Duodenal mucosa (tissue), 2 donors: ENCODE measurements at regions not wholly inside any gene's neighbourhood (a gene's known extent, or its start where the extent isn't known, plus 50 kb on each side); places are given as distances from the start of the nearest gene placed in this dataset.

Experiments
- H3K27ac ChIP-seq: one replicate; pipeline ENCODE4 v1.7.0; 2013; ENCODE audit warnings: low read depth, low read length
- H3K27me3 ChIP-seq, 2 donors: one replicate each; pipeline ENCODE4 v1.7.0; 2013; ENCODE audit warnings: low read length in 2 of 2, control low read depth in 1 of 2; ENCODE audit not compliant: insufficient read depth in 2 of 2, control insufficient read depth in 1 of 2
- H3K36me3 ChIP-seq, 2 donors: one replicate each; pipeline ENCODE4 v1.7.0; 2013; ENCODE audit warnings: low read length in 2 of 2, control low read depth in 1 of 2; ENCODE audit not compliant: insufficient read depth in 2 of 2, control insufficient read depth in 1 of 2
- H3K4me1 ChIP-seq, 2 donors: one replicate each; pipeline ENCODE4 v1.7.0; 2013; ENCODE audit warnings: low read length in 2 of 2, control low read depth in 1 of 2; ENCODE audit not compliant: insufficient read depth in 2 of 2, control insufficient read depth in 1 of 2
- H3K4me3 ChIP-seq, 2 donors: one replicate each; pipeline ENCODE4 v1.7.0; 2013; ENCODE audit warnings: low read length in 2 of 2, low read depth in 1 of 2
- H3K9ac ChIP-seq, 2 donors: one replicate each; pipeline ENCODE4 v1.7.0; 2013; ENCODE audit warnings: low read length in 2 of 2, low read depth in 1 of 2
- H3K9me3 ChIP-seq, 2 donors: one replicate each; pipeline ENCODE4 v1.7.0; 2013; ENCODE audit warnings: low read length in 2 of 2, control low read depth in 1 of 2; ENCODE audit not compliant: control insufficient read depth in 1 of 2

- H3K4me1 ChIP-seq = no peaks in the 10 kb centered on the region
- H3K27ac ChIP-seq = no peak overlapping the region
- no peaks in the 10 kb centered on the region for H3K27me3 ChIP-seq
- no peak overlapping the region for H3K9ac ChIP-seq
- no peaks in the 10 kb centered on the region for H3K36me3 ChIP-seq
- H3K9me3 ChIP-seq = no peaks in the 10 kb centered on the region
- H3K4me3 ChIP-seq = no peak overlapping the region
These were observed 342.7 kb upstream of the CWC22 start for GRCh38 chr2:180349809-180350208.

GRCh38 chr2:180343528-180344345 is 336.6 kb upstream of the CWC22 start:
- Histone ChIP-seq H3K27me3 (no peaks in the 10 kb centered on the region), H3K27ac (no peak overlapping the region), H3K4me3 (no peak overlapping the region), H3K9me3 (peaks cover 0 to 6% of the 10 kb centered on the region in 2 donors), H3K4me1 (no peaks in the 10 kb centered on the region), H3K36me3 (no peaks in the 10 kb centered on the region), H3K9ac (no peak overlapping the region)

- Histone ChIP-seq H3K27ac (no peak overlapping the region), H3K27me3 (no peaks in the 10 kb centered on the region), H3K4me3 (no peak overlapping the region), H3K4me1 (no peaks in the 10 kb centered on the region), H3K9me3 (peaks cover 5 to 24% of the 10 kb centered on the region in 2 donors), H3K9ac (no peak overlapping the region), H3K36me3 (no peaks in the 10 kb centered on the region)
These were observed 330.0 kb upstream of the CWC22 start for GRCh38 chr2:180337136-180337535.

GRCh38 chr2:180336550-180336949 is 329.5 kb upstream of the CWC22 start:
- H3K4me3 ChIP-seq = no peak overlapping the region

GRCh38 chr2:180334514-180334913 is 327.4 kb upstream of the CWC22 start:
- Histone ChIP-seq H3K4me1 (no peaks in the 10 kb centered on the region), H3K9ac (no peak overlapping the region), H3K36me3 (no peaks in the 10 kb centered on the region), H3K27me3 (no peaks in the 10 kb centered on the region), H3K27ac (no peak overlapping the region), H3K4me3 (no peak overlapping the region), H3K9me3 (peaks cover 5 to 24% of the 10 kb centered on the region in 2 donors)

More at GRCh38 chr2:180336550-180336949, 329.5 kb upstream of the CWC22 start:
- Histone ChIP-seq H3K27me3 (no peaks in the 10 kb centered on the region), H3K4me1 (no peaks in the 10 kb centered on the region), H3K36me3 (no peaks in the 10 kb centered on the region), H3K27ac (no peak overlapping the region), H3K9me3 (peaks cover 5 to 24% of the 10 kb centered on the region in 2 donors), H3K9ac (no peak overlapping the region)

- Histone ChIP-seq H3K27ac (no peak overlapping the region), H3K4me1 (no peaks in the 10 kb centered on the region), H3K36me3 (no peaks in the 10 kb centered on the region), H3K4me3 (no peak overlapping the region), H3K9ac (no peak overlapping the region), H3K27me3 (no peaks in the 10 kb centered on the region), H3K9me3 (no peaks in the 10 kb centered on the region)
These were observed 321.8 kb upstream of the CWC22 start for GRCh38 chr2:180328795-180329422.

- Histone ChIP-seq H3K27me3 (no peaks in the 10 kb centered on the region), H3K4me3 (no peak overlapping the region), H3K27ac (no peak overlapping the region), H3K9me3 (no peaks in the 10 kb centered on the region), H3K4me1 (no peaks in the 10 kb centered on the region), H3K36me3 (no peaks in the 10 kb centered on the region), H3K9ac (no peak overlapping the region)
These were observed 320.1 kb upstream of the CWC22 start for GRCh38 chr2:180327185-180327584.

- Histone ChIP-seq H3K9me3 (no peaks in the 10 kb centered on the region), H3K27ac (no peak overlapping the region), H3K36me3 (no peaks in the 10 kb centered on the region), H3K27me3 (no peaks in the 10 kb centered on the region), H3K4me3 (no peak overlapping the region), H3K4me1 (no peaks in the 10 kb centered on the region), H3K9ac (no peak overlapping the region)
These were observed 318.5 kb upstream of the CWC22 start for GRCh38 chr2:180325416-180326120.

- Histone ChIP-seq H3K9me3 (no peaks in the 10 kb centered on the region), H3K36me3 (no peaks in the 10 kb centered on the region), H3K9ac (no peak overlapping the region), H3K27me3 (no peaks in the 10 kb centered on the region), H3K4me1 (no peaks in the 10 kb centered on the region), H3K4me3 (no peak overlapping the region), H3K27ac (no peak overlapping the region)
These were observed 317.1 kb upstream of the CWC22 start for GRCh38 chr2:180324182-180324581.

GRCh38 chr2:180322781-180323180 is 315.7 kb upstream of the CWC22 start:
- no peak overlapping the region for H3K9ac ChIP-seq
- no peak overlapping the region for H3K4me3 ChIP-seq
- H3K36me3 ChIP-seq = no peaks in the 10 kb centered on the region
- no peaks in the 10 kb centered on the region for H3K4me1 ChIP-seq
- no peaks in the 10 kb centered on the region for H3K9me3 ChIP-seq
- no peak overlapping the region for H3K27ac ChIP-seq
- no peaks in the 10 kb centered on the region for H3K27me3 ChIP-seq
